ENCODE measurements at regions not wholly inside any gene's neighbourhood (a gene's known extent, or its start where the extent isn't known, plus 50 kb on each side); places are given as distances from the start of the nearest gene placed in this dataset.

DNA sequence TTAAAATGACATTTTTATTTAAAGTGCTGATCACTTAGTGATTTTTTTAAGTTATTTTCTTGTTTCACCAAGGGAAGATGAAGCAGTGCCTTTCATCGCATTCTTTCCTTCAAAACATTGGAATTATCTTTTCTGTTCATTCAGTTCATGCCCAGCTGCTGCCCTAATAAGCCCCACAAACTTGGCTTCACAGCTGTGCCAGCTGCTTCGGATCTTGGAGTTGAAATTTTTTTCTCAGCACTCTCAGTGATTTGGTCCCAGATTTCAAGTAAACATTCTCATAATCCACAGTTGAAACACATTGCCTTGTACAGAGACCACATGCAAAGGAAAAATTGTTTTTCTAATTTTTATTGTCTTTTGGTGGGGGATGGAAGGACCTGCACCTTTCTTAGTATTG is 353.3 kb upstream of the LRP1B start:
- Histone ChIP-seq H3K4me2 (ENCODE audit: low read length) (no peak overlapping the region), H3K36me3 (ENCODE audit: control insufficient read depth, low read length) (no peaks in the 10 kb centered on the region), H3K9me2 (replicated peaks; ENCODE audit: control insufficient read depth, low read length) (no peaks in the 10 kb centered on the region), H3K27me3 (ENCODE audit: control insufficient read depth, low read length) (no peaks in the 10 kb centered on the region), H3F3A (ENCODE audit: control insufficient read depth, insufficient read depth) (no peaks in the 10 kb centered on the region), H4K20me1 (ENCODE audit: control insufficient read depth, insufficient read depth, low read depth, low read length) (no peaks in the 10 kb centered on the region), H3K27ac (ENCODE audit: low read depth, low read length) (no peak overlapping the region), H3K4me1 (ENCODE audit: control insufficient read depth, low read length) (no peaks in the 10 kb centered on the region), H3K9me3 (ENCODE audit: control insufficient read depth, insufficient read depth, low read length) (no peaks in the 10 kb centered on the region), H3K79me2 (ENCODE audit: control insufficient read depth, low read length) (no peaks in the 10 kb centered on the region), H3K4me3 (ENCODE audit: low read length) (no peak overlapping the region)
- no peak for TF ChIP-seq EZH2phosphoT487 (IDR thresholded peaks at IDR 0.05; ENCODE audit: borderline replicate concordance, low read length)

DNA sequence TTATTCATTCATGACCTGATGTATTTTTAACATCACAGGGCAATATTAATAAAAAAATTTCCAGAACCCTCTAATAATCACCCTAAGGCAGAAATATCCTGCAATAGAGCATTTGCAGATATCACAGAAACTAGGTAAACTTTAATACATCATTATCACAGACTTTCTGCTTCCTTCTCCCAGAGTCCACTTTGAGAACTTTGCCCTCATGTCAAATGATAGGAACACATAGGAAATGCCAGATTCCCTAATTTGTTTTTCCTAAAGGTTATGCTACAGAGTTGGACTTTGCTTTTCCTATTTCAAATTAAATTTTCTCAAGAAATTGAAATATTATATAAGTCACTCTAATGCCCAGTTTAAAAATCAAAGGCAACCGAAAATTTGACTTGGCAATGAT is 352.8 kb upstream of the LRP1B start:
- Histone ChIP-seq H3K4me3 (ENCODE audit: low read length) (no peak overlapping the region), H3K9me2 (replicated peaks; ENCODE audit: control insufficient read depth, low read length) (no peaks in the 10 kb centered on the region), H3K36me3 (ENCODE audit: control insufficient read depth, low read length) (no peaks in the 10 kb centered on the region), H3K4me1 (ENCODE audit: control insufficient read depth, low read length) (no peaks in the 10 kb centered on the region), H3F3A (ENCODE audit: control insufficient read depth, insufficient read depth) (no peaks in the 10 kb centered on the region), H3K9me3 (ENCODE audit: control insufficient read depth, insufficient read depth, low read length) (no peaks in the 10 kb centered on the region), H4K20me1 (ENCODE audit: control insufficient read depth, insufficient read depth, low read depth, low read length) (no peaks in the 10 kb centered on the region), H3K79me2 (ENCODE audit: control insufficient read depth, low read length) (no peaks in the 10 kb centered on the region), H3K27ac (ENCODE audit: low read depth, low read length) (no peak overlapping the region), H3K27me3 (ENCODE audit: control insufficient read depth, low read length) (no peaks in the 10 kb centered on the region), H3K4me2 (ENCODE audit: low read length) (no peak overlapping the region)
- no peak for TF ChIP-seq EZH2phosphoT487 (IDR thresholded peaks at IDR 0.05; ENCODE audit: borderline replicate concordance, low read length)
- TF ChIP-seq, protein P1, sequence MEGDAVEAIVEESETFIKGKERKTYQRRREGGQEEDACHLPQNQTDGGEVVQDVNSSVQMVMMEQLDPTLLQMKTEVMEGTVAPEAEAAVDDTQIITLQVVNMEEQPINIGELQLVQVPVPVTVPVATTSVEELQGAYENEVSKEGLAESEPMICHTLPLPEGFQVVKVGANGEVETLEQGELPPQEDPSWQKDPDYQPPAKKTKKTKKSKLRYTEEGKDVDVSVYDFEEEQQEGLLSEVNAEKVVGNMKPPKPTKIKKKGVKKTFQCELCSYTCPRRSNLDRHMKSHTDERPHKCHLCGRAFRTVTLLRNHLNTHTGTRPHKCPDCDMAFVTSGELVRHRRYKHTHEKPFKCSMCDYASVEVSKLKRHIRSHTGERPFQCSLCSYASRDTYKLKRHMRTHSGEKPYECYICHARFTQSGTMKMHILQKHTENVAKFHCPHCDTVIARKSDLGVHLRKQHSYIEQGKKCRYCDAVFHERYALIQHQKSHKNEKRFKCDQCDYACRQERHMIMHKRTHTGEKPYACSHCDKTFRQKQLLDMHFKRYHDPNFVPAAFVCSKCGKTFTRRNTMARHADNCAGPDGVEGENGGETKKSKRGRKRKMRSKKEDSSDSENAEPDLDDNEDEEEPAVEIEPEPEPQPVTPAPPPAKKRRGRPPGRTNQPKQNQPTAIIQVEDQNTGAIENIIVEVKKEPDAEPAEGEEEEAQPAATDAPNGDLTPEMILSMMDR (IDR thresholded peaks at IDR 0.05; ENCODE audit: low read depth, low read length, poor library complexity, severe bottlenecking), result no peak

DNA sequence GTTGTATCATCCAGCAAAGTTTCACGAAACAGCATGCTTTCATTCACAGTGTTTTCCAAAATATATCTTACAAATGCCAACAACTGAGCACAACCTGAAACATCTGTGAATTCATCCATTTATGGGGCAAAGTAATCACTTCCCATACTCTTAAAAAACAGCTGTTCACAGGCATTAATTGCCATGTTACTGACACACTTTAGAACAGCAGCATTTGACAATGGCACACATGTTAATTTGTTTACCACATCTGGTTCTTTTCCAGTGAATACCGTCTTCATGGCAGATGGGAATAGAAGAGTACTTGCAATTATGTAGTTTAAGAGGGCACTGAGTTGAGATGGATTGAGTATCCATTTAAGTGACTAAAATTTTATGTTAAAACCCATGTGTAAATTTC is 347.4 kb upstream of the LRP1B start:
- no peaks in the 10 kb centered on the region for H3K79me2 ChIP-seq (ENCODE audit: control insufficient read depth, low read length)
- no peak for TF ChIP-seq EZH2phosphoT487 (IDR thresholded peaks at IDR 0.05; ENCODE audit: borderline replicate concordance, low read length)
- H3F3A ChIP-seq (ENCODE audit: control insufficient read depth, insufficient read depth), result no peaks in the 10 kb centered on the region
- no peaks in the 10 kb centered on the region for H3K36me3 ChIP-seq (ENCODE audit: control insufficient read depth, low read length)
- H3K27ac ChIP-seq (ENCODE audit: low read depth, low read length), result no peak overlapping the region
- H3K9me2 ChIP-seq (replicated peaks; ENCODE audit: control insufficient read depth, low read length), result no peaks in the 10 kb centered on the region
- no peaks in the 10 kb centered on the region for H3K9me3 ChIP-seq (ENCODE audit: control insufficient read depth, insufficient read depth, low read length)
- no peak overlapping the region for H3K4me3 ChIP-seq (ENCODE audit: low read length)
- no peak overlapping the region for H3K4me2 ChIP-seq (ENCODE audit: low read length)
- no peaks in the 10 kb centered on the region for H4K20me1 ChIP-seq (ENCODE audit: control insufficient read depth, insufficient read depth, low read depth, low read length)
- no peaks in the 10 kb centered on the region for H3K4me1 ChIP-seq (ENCODE audit: control insufficient read depth, low read length)
- H3K27me3 ChIP-seq (ENCODE audit: control insufficient read depth, low read length), result no peaks in the 10 kb centered on the region

DNA sequence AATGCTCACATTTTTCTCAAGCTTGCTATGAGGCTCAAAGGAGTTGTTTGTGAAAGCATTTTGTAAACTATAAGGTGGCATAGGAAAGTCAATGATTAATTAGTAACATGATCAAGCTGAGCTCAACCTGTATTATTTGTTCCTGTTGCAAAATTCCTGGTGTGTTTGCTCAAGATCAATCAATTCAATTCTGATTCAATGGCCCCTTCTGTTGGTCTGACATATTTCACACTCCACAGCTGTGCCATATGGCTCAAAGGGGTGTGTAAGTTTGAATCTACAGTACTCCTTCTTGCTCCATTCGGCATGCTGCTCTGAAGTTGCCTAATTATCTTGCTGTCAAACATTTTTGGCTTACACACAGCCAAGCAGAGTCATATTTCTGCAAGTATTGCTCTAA is 341.6 kb upstream of the LRP1B start:
- H3F3A ChIP-seq (ENCODE audit: control insufficient read depth, insufficient read depth), result no peaks in the 10 kb centered on the region
- no peaks in the 10 kb centered on the region for H3K4me1 ChIP-seq (ENCODE audit: control insufficient read depth, low read length)
- no peaks in the 10 kb centered on the region for H3K27me3 ChIP-seq (ENCODE audit: control insufficient read depth, low read length)
- no peak overlapping the region for H3K4me2 ChIP-seq (ENCODE audit: low read length)
- H3K36me3 ChIP-seq (ENCODE audit: control insufficient read depth, low read length), result no peaks in the 10 kb centered on the region
- no peaks in the 10 kb centered on the region for H3K79me2 ChIP-seq (ENCODE audit: control insufficient read depth, low read length)
- no peaks in the 10 kb centered on the region for H3K9me3 ChIP-seq (ENCODE audit: control insufficient read depth, insufficient read depth, low read length)
- no peak overlapping the region for H3K4me3 ChIP-seq (ENCODE audit: low read length)
- H3K27ac ChIP-seq (ENCODE audit: low read depth, low read length), result no peak overlapping the region
- H4K20me1 ChIP-seq (ENCODE audit: control insufficient read depth, insufficient read depth, low read depth, low read length), result no peaks in the 10 kb centered on the region
- no peak for TF ChIP-seq EZH2phosphoT487 (IDR thresholded peaks at IDR 0.05; ENCODE audit: borderline replicate concordance, low read length)
- TF ChIP-seq, protein P1 (IDR thresholded peaks at IDR 0.05; ENCODE audit: low read depth, low read length, poor library complexity, severe bottlenecking), result no peak
- H3K9me2 ChIP-seq (replicated peaks; ENCODE audit: control insufficient read depth, low read length), result no peaks in the 10 kb centered on the region

Data from DOHH2 (cell line).